Smooth muscle cell of the brain vasculature (primary cell): ENCODE measurements at regions not wholly inside any gene's neighbourhood (a gene's known extent, or its start where the extent isn't known, plus 50 kb on each side); places are given as distances from the start of the nearest gene placed in this dataset.
"Not testable (repeated sequence)": the region's sequence is repeated elsewhere in the genome, so short reads cannot be mapped to it uniquely, and the experiment has no call there.

Experiments
- DNase-seq: peaks from one replicate; pipeline ENCODE4 v3.0.0-alpha.2; 2012; ENCODE audit warnings: low read depth, low spot score

- DNase-seq: no peak
These were observed 117.2 kb upstream of the OTUD4 start for GRCh38 chr4:145297556-145297955.

- DNase-seq: no peak
These were observed 115.2 kb upstream of the OTUD4 start for GRCh38 chr4:145295547-145295946.

- DNase-seq: no peak
These were observed 114.7 kb upstream of the OTUD4 start for GRCh38 chr4:145295122-145295521.

- DNase-seq: no peak
These were observed 113.3 kb upstream of the OTUD4 start for GRCh38 chr4:145293658-145294057.

- no peak for DNase-seq
These were observed 110.6 kb upstream of the OTUD4 start for GRCh38 chr4:145290955-145291354.

- no peak for DNase-seq
These were observed 109.2 kb upstream of the OTUD4 start for GRCh38 chr4:145289403-145290076.

- no peak for DNase-seq
These were observed 107.0 kb upstream of the OTUD4 start for GRCh38 chr4:145287351-145287750.

GRCh38 chr4:145285928-145286327 is 105.5 kb upstream of the OTUD4 start:
- no peak for DNase-seq

GRCh38 chr4:145283909-145284308 is 103.5 kb upstream of the OTUD4 start:
- no peak for DNase-seq

GRCh38 chr4:145281951-145282350 is 101.6 kb upstream of the OTUD4 start:
- no peak for DNase-seq

GRCh38 chr4:145281224-145281623 is 100.8 kb upstream of the OTUD4 start:
- DNase-seq: no peak

- DNase-seq: no peak
These were observed 100.2 kb upstream of the OTUD4 start for GRCh38 chr4:145280541-145280940.

GRCh38 chr4:145279122-145279960 is 99.0 kb upstream of the OTUD4 start:
- peak; percentile 6 for DNase-seq

- DNase-seq: no peak
These were observed 98.1 kb upstream of the OTUD4 start for GRCh38 chr4:145278341-145279121.

- DNase-seq: no peak
These were observed 96.6 kb upstream of the OTUD4 start for GRCh38 chr4:145277011-145277410.

- no peak for DNase-seq
These were observed 95.7 kb upstream of the OTUD4 start for GRCh38 chr4:145276050-145276449.

- no peak for DNase-seq
These were observed 90.8 kb upstream of the OTUD4 start for GRCh38 chr4:145271194-145271593.

- DNase-seq: no peak
These were observed 86.5 kb upstream of the OTUD4 start for GRCh38 chr4:145266881-145267280.

GRCh38 chr4:145260091-145260490 is 79.7 kb upstream of the OTUD4 start:
- no peak for DNase-seq

GRCh38 chr4:145255311-145255710 is 74.9 kb upstream of the OTUD4 start:
- DNase-seq: not testable (repeated sequence)

- no peak for DNase-seq
These were observed 71.8 kb upstream of the OTUD4 start for GRCh38 chr4:145252190-145252589.

- DNase-seq: no peak
These were observed 71.0 kb upstream of the OTUD4 start for GRCh38 chr4:145251391-145251790.
